Prostate gland (tissue), 2 donors: ENCODE measurements at regions not wholly inside any gene's neighbourhood (a gene's known extent, or its start where the extent isn't known, plus 50 kb on each side); places are given as distances from the start of the nearest gene placed in this dataset.

Experiments used
- DNase-seq: peaks from one replicate; pipeline ENCODE4 v3.0.0-alpha.2; 2019; ENCODE audit warnings: low spot score
- H3K27ac ChIP-seq, 2 donors: fragments of 200-600 bp; sonication (generic); 2 replicates each; pipeline ENCODE4 v1.5.1; 2017 to 2019
- H3K27me3 ChIP-seq: fragments of 200-600 bp; sonication (generic); replicated peaks from 2 replicates; pipeline ENCODE4 v1.5.1; 2019; ENCODE audit not compliant: insufficient read depth
- H3K36me3 ChIP-seq, 2 donors: fragments of 200-600 bp; sonication (generic); 1 replicate in 1 of 2; 2 replicates in 1 of 2; pipeline versions ENCODE4 v1.5.1 to v1.8.1; 2017 to 2019
- H3K4me1 ChIP-seq: fragments of 200-600 bp; sonication (generic); replicated peaks from 2 replicates; pipeline ENCODE4 v1.5.1; 2019
- H3K4me3 ChIP-seq, 2 donors: fragments of 200-600 bp; sonication (generic); 2 replicates each; pipeline ENCODE4 v1.5.1; 2017 to 2019
- H3K9me3 ChIP-seq: fragments of 200-600 bp; sonication (generic); 2 replicates; pipeline ENCODE4 v1.5.1; 2017
- POLR2A ChIP-seq: fragments of 450-650 bp; IDR thresholded peaks from one replicate; pipeline ENCODE4 v1.6.1; 2016; ENCODE audit warnings: antibody characterized with exemption, mild to moderate bottlenecking
- POLR2AphosphoS5 ChIP-seq: sonication (generic); formaldehyde crosslinking; IDR thresholded peaks from one replicate; pipeline ENCODE4 v1.6.1; 2017; ENCODE audit warnings: antibody characterized with exemption
- WGBS: methylation state at CpG from one replicate; pipeline ENCODE4 v1.1.5; 2018; 5-methylcytosine and 5-hydroxymethylcytosine counted together
- intact Hi-C: fragments of 100-400 bp; cut with DNase I; formaldehyde crosslinking; loops from one replicate; pipeline ENCODE4 v1.14.2; 2022
- TF ChIP-seq, protein P1 (sequence below), 4 experiments: fragments of 200-600 bp in 2 of 4; fragments of 450-650 bp in 2 of 4; sonication (generic) in 2 of 4; IDR thresholded peaks; 1 replicate in 3 of 4; 2 replicates in 1 of 4; pipeline ENCODE4 v1.5.1; 2016 to 2019; ENCODE audit warnings: antibody characterized with exemption in 4 of 4, mild to moderate bottlenecking in 2 of 4, moderate library complexity in 2 of 4

DNA sequence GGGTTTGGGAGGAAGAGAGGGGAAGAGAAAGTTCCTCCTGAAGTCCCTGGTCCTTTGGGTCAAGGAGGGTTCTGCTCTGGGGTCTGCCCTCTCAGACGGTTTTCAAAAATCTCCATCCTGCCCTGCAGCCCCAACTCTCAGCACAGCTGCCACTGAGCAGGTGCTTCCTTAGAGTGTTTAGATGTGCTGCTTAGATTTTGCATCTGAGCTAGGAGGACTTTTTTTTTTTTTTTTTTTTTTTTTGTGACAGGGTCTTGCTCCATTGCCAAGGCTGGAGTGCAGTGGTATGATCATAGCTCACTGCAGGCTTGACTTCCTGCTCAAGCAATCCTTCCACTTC is 324.9 kb upstream of the POU3F1 start:
- TF ChIP-seq POLR2AphosphoS5 (no peak), POLR2A (no peak)
- TF ChIP-seq, protein P1, sequence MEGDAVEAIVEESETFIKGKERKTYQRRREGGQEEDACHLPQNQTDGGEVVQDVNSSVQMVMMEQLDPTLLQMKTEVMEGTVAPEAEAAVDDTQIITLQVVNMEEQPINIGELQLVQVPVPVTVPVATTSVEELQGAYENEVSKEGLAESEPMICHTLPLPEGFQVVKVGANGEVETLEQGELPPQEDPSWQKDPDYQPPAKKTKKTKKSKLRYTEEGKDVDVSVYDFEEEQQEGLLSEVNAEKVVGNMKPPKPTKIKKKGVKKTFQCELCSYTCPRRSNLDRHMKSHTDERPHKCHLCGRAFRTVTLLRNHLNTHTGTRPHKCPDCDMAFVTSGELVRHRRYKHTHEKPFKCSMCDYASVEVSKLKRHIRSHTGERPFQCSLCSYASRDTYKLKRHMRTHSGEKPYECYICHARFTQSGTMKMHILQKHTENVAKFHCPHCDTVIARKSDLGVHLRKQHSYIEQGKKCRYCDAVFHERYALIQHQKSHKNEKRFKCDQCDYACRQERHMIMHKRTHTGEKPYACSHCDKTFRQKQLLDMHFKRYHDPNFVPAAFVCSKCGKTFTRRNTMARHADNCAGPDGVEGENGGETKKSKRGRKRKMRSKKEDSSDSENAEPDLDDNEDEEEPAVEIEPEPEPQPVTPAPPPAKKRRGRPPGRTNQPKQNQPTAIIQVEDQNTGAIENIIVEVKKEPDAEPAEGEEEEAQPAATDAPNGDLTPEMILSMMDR (IDR thresholded peaks at IDR 0.05): no peak
- Histone ChIP-seq H3K27me3 (no peaks in the 10 kb centered on the region), H3K36me3 (no peaks in the 10 kb centered on the region), H3K4me1 (no peaks in the 10 kb centered on the region), H3K9me3 (no peaks in the 10 kb centered on the region), H3K4me3 (no peak overlapping the region), H3K27ac (no peak overlapping the region)
- whole genome bisulfite sequencing: 56% methylated on average over 1 of the region's 1 CpG
- no peak for DNase-seq
- intact Hi-C loops: no loop called here

DNA sequence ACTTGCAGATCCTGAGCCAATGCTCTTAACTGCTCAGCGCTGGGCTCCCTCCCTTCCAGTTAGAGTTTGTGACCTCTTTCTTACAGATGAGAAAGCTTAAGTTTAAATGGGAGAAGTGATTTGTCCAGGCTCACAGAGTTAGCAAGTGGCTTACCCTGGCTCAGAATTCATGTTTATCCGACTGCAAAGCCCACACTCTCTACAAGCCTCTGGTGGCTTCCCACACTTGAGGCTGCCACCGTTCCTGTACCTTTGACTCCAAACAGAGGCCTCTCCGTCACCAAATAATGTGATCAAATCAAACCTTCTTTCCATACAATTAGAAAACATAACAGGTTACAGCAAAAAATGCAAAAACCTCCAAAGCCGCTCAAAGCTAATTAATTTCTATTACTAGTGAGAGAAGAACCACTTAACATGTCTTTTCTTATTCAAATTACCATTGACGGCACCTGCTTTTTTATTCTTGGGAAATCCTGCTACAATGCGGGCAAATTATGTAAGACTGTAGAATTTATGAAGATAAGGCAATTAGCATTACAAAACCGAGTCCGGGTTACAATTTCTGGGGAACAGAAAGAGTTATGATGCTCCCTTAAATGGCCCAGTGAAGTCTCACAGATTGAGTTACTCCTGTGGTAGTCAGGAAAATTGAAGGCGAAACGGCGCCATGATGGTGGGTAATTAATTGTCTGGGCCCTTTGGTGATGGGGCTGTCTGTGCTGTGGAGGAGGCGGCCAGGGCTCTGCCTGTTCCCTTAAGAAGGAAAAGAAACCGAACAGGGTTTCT is 324.3 kb upstream of the POU3F1 start:
- no peak overlapping the region for H3K4me3 ChIP-seq
- intact Hi-C loops: no loop called here
- TF ChIP-seq POLR2AphosphoS5: no peak
- TF ChIP-seq, protein P1 (IDR thresholded peaks at IDR 0.05): no peak
- TF ChIP-seq POLR2A: no peak
- no peaks in the 10 kb centered on the region for H3K9me3 ChIP-seq
- H3K4me1 ChIP-seq: no peaks in the 10 kb centered on the region
- no peak for DNase-seq
- H3K36me3 ChIP-seq: no peaks in the 10 kb centered on the region
- no peaks in the 10 kb centered on the region for H3K27me3 ChIP-seq
- WGBS: 65% methylated on average over 14 of the region's 14 CpGs
- H3K27ac ChIP-seq: no peak overlapping the region

DNA sequence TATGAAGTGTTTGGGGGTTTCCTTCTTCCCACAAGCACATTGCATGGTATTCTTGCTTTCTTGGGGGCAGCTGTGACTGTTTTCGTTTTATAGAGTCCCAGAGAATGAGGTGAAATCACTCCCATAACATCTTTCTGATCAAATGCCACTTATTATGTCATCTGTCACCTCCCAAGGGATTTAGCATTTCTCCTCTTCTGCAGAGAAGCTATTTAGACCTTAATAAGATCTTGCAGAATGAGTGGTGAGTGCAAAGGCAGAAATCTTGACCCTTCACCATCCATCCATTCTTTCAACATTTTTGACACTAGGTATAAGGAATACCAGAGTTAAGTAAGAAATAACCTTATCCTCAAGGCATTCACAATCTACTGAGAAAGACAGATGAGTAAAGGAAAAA is 318.6 kb upstream of the POU3F1 start:
- intact Hi-C loops: no loop called here
- TF ChIP-seq POLR2A: no peak
- TF ChIP-seq POLR2AphosphoS5: no peak
- TF ChIP-seq, protein P1 (IDR thresholded peaks at IDR 0.05): no peak
- Histone ChIP-seq H3K4me3 (no peak overlapping the region), H3K9me3 (no peaks in the 10 kb centered on the region), H3K27ac (no peak overlapping the region), H3K27me3 (no peaks in the 10 kb centered on the region), H3K4me1 (no peaks in the 10 kb centered on the region), H3K36me3 (no peaks in the 10 kb centered on the region)
- no peak for DNase-seq
- WGBS: 46% methylated on average over 1 of the region's 1 CpG

DNA sequence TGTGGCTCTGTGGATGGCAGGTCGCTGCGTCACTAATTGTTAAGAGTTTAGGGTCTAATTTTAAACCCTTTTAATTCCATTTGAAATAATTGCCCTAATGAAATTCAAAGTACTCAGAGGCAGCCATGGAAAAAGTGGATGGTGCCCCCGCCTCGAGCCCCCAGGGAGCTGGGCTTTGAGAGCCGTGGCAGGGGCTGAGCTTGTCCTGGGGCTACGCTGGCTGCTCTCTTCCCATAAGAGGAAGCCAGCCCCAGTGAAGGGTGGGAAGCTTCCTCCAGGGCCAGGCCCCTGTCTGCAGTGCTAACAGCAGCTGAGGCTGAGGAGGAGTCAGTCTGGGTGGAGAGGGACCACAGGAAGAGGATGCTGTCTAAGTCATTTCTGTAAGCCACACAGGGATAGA is 315.0 kb upstream of the POU3F1 start:
- Histone ChIP-seq H3K27ac (no peak overlapping the region), H3K27me3 (no peaks in the 10 kb centered on the region), H3K4me1 (no peaks in the 10 kb centered on the region), H3K36me3 (no peaks in the 10 kb centered on the region), H3K9me3 (no peaks in the 10 kb centered on the region), H3K4me3 (no peak overlapping the region)
- TF ChIP-seq, protein P1 (IDR thresholded peaks at IDR 0.05): no peak
- WGBS: 85% methylated on average over 6 of the region's 6 CpGs
- intact Hi-C loops: no loop called here
- no peak for DNase-seq

DNA sequence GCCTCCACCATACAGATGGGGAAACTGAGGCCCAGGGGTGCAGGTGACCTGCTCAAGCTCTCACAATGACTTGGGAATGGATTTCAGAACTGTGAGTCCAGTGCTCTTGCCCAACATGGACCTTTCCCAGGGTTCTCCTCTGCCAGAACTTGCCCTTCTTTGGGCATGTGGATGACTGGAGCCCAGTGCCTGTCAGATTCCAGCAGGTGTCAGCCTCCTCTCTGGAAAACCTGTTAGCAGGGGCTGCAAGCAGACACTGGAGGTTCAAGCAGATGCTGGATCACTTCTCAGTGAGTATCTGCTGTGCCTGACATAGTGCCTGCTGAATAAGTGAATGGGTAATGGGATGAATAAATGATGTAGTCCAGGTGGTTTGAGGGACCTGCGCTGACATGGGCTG is 314.2 kb upstream of the POU3F1 start:
- intact Hi-C loops: no loop called here
- Histone ChIP-seq H3K4me1 (no peaks in the 10 kb centered on the region), H3K27ac (no peak overlapping the region), H3K36me3 (no peaks in the 10 kb centered on the region), H3K4me3 (no peak overlapping the region), H3K9me3 (no peaks in the 10 kb centered on the region), H3K27me3 (no peaks in the 10 kb centered on the region)
- WGBS: 87% methylated on average over 1 of the region's 1 CpG
- TF ChIP-seq, protein P1 (IDR thresholded peaks at IDR 0.05): no peak
- no peak for TF ChIP-seq POLR2A
- TF ChIP-seq POLR2AphosphoS5: no peak
- no peak for DNase-seq
